GM12878 (cell line): ENCODE measurements at regions not wholly inside any gene's neighbourhood (a gene's known extent, or its start where the extent isn't known, plus 50 kb on each side); places are given as distances from the start of the nearest gene placed in this dataset.

Experiments
- ATAC-seq: fragments of 200-7000 bp; cut with Tn5 transposase; 3 replicates; pipeline ENCODE4 v1.9.1; 2020; ENCODE audit warnings: mild to moderate bottlenecking, moderate library complexity
- BruUV-seq: library from RNA; stranded (reverse); fragments of 400-500 nt; replicated peaks from 2 replicates; lab custom pipeline; 2021; lab: Mats Ljungman, UMichigan
- CTCF ChIA-PET: fragments of 300-600 bp; sonication (Branson Sonifier 250); formaldehyde crosslinking; extraction: SDS; loops from one replicate; lab custom pipeline; 2021; ENCODE audit warnings: inconsistent platforms; lab: Yijun Ruan, JAX
- POLR2A ChIA-PET: fragments of 350-600 bp; formaldehyde crosslinking; extraction: SDS; loops from one replicate; lab custom pipeline; 2021; ENCODE audit warnings: inconsistent platforms; lab: Charles Lee
- RAD21 ChIA-PET: fragments of 300-600 bp; sonication (Branson Sonifier 250); formaldehyde crosslinking; loops from one replicate; lab custom pipeline; 2023; ENCODE audit warnings: antibody characterized with exemption; ENCODE audit not compliant: unreplicated experiment; lab: Charles Lee
- SMC1A ChIA-PET: fragments of 300-600 bp; sonication (Branson Sonifier 250); formaldehyde crosslinking; loops from one replicate; lab custom pipeline; 2023; ENCODE audit not compliant: unreplicated experiment, uncharacterized antibody; lab: Charles Lee
- DNase-seq: peaks from one replicate; pipeline ENCODE4 v3.0.0-alpha.2; 2011; ENCODE audit warnings: low read depth, low spot score
- FAIRE-seq: peaks from 3 replicates; lab custom pipeline; 2011; peaks lifted over from hg19 to GRCh38; lab: Jason Lieb, UNC
- H2AFZ ChIP-seq: 2 replicates; pipeline ENCODE4 v1.6.0; 2011; ENCODE audit warnings: low read depth, low read length, control low read depth; ENCODE audit not compliant: control insufficient read depth
- H3K27ac ChIP-seq: 2 replicates; pipeline ENCODE4 v1.5.1; 2011; ENCODE audit warnings: control low read depth; ENCODE audit not compliant: control insufficient read depth, insufficient read depth
- H3K27me3 ChIP-seq, 2 experiments: replicated peaks in 1 of 2; 2 replicates each; pipeline versions ENCODE4 v1.6.0 to v1.6.1; 2011; ENCODE audit warnings: low read length in 1 of 2; ENCODE audit not compliant: control insufficient read depth in 2 of 2, insufficient read depth in 2 of 2
- H3K36me3 ChIP-seq, 2 experiments: 2 replicates each; pipeline ENCODE4 v1.5.1; 2011; ENCODE audit warnings: low read length in 1 of 2; ENCODE audit not compliant: control insufficient read depth in 2 of 2, insufficient read depth in 2 of 2
- H3K4me1 ChIP-seq: 2 replicates; pipeline ENCODE4 v1.6.1; 2011; ENCODE audit warnings: mild to moderate bottlenecking, low read length, moderate library complexity, mixed read lengths; ENCODE audit not compliant: control insufficient read depth, insufficient read depth
- H3K4me2 ChIP-seq: 2 replicates; pipeline ENCODE4 v1.6.0; 2011; ENCODE audit warnings: control low read depth; ENCODE audit not compliant: control insufficient read depth, insufficient read depth
- H3K4me3 ChIP-seq: fragments of 200-600 bp; sonication (generic); 2 replicates; pipeline ENCODE4 v1.5.1; 2016
- H3K79me2 ChIP-seq: 2 replicates; pipeline ENCODE4 v1.6.0; 2011; ENCODE audit warnings: low read length; ENCODE audit not compliant: control insufficient read depth, insufficient read depth
- H3K9ac ChIP-seq: 2 replicates; pipeline ENCODE4 v1.8.0; 2011; ENCODE audit warnings: low read length, control low read depth, mixed read lengths; ENCODE audit not compliant: control insufficient read depth, insufficient read depth
- H3K9me3 ChIP-seq: replicated peaks from 3 replicates; pipeline ENCODE4 v1.5.1; 2011; ENCODE audit warnings: mild to moderate bottlenecking, low read length; ENCODE audit not compliant: control insufficient read depth, insufficient read depth
- H4K20me1 ChIP-seq: 2 replicates; pipeline ENCODE4 v1.6.0; 2011; ENCODE audit not compliant: control insufficient read depth, insufficient read depth
- CBX5 ChIP-seq: sonication (generic); IDR thresholded peaks from 2 replicates; pipeline ENCODE4 v1.6.1; 2016; ENCODE audit warnings: low read depth, moderate library complexity, mild to moderate bottlenecking, inconsistent platforms
- GATAD2B ChIP-seq: fragments of 450-650 bp; conservative IDR thresholded peaks from 2 replicates; pipeline ENCODE4 v1.6.1; 2017; ENCODE audit warnings: low read depth, mild to moderate bottlenecking, moderate library complexity
- HDAC2 ChIP-seq: fragments of 200-600 bp; sonication (generic); IDR thresholded peaks from 2 replicates; pipeline ENCODE4 v1.6.1; 2017
- MYC ChIP-seq: IDR thresholded peaks from 2 replicates; pipeline ENCODE4 v1.6.1; 2011; ENCODE audit warnings: mild to moderate bottlenecking, low read length, moderate library complexity, inconsistent platforms; ENCODE audit not compliant: insufficient read depth, insufficient replicate concordance, insufficient read length, severe bottlenecking
- NBN ChIP-seq: fragments of 450-650 bp; IDR thresholded peaks from 2 replicates; pipeline ENCODE4 v1.6.1; 2016
- RAD21 ChIP-seq: IDR thresholded peaks from 2 replicates; pipeline ENCODE4 v1.6.1; 2011; ENCODE audit warnings: mild to moderate bottlenecking, low read depth, low read length, moderate library complexity; ENCODE audit not compliant: insufficient read depth
- RAD51 ChIP-seq: fragments of 450-650 bp; IDR thresholded peaks from 2 replicates; pipeline ENCODE4 v1.6.1; 2016; ENCODE audit warnings: moderate library complexity, mild to moderate bottlenecking, inconsistent platforms
- RELA ChIP-seq: fragments of 450-650 bp; IDR thresholded peaks from 2 replicates; pipeline ENCODE4 v1.8.0; 2014; ENCODE audit warnings: borderline replicate concordance; ENCODE audit not compliant: partially characterized antibody
- RUNX3 ChIP-seq: IDR thresholded peaks from 2 replicates; pipeline ENCODE4 v1.6.1; 2012; ENCODE audit warnings: low read length, inconsistent platforms
- SRF ChIP-seq, 2 experiments: IDR thresholded peaks; 2 replicates each; pipeline ENCODE4 v1.6.1; 2011; ENCODE audit warnings: low read depth in 2 of 2, low read length in 2 of 2, mild to moderate bottlenecking in 1 of 2, moderate library complexity in 1 of 2
- WGBS: methylation state at CpG from one replicate; pipeline ENCODE4 v1.1.6; 2016; ENCODE audit warnings: low lambda C conversion rate; ENCODE audit not compliant: insufficient replicate concordance, insufficient coverage; ENCODE audit errors: missing lambda C conversion rate; 5-methylcytosine and 5-hydroxymethylcytosine counted together
- in situ Hi-C: fragments of 300-500 bp; cut with MboI; formaldehyde crosslinking; loops from 9 replicates; pipeline ENCODE4 v1.14.3; 2018; ENCODE audit warnings: mixed read lengths
- intact Hi-C: fragments of 100-400 bp; cut with micrococcal nuclease; formaldehyde crosslinking; loops from one replicate; pipeline ENCODE4 v1.14.2; 2022; ENCODE audit not compliant: unreplicated experiment
- TF ChIP-seq, protein P1 (sequence below): fragments of 450-650 bp; IDR thresholded peaks from 2 replicates; pipeline ENCODE4 v1.6.1; 2014; ENCODE audit warnings: mild to moderate bottlenecking
- TF ChIP-seq, protein P2 (sequence below): fragments of 450-650 bp; IDR thresholded peaks from 2 replicates; pipeline ENCODE4 v1.6.1; 2017; ENCODE audit warnings: borderline replicate concordance

DNA sequence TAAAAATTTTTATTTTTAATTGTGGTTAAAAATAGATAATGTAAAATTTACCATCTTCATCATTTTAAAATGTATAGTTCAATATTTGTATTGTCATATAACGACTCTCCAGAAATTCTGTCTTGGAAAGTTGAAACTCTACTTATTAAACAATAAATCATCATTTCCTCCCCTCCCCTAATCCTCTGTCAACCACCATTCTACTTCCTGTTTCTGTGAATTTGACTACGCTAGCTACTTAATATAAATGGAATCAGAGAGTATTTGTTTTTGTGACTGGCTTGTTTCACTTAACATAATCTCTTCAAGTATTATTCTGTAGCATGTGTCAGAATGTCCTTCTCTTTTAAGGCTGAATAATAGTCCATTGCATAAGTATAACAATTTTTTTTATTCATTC lies 729.0 kb upstream of the AADAT start:
- WGBS, result 0% methylated on average over 2 of the region's 2 CpGs
- RAD21 ChIA-PET, result no interaction called here
- no TSS peak for BruUV-seq

More for the DNA sequence above, 729.0 kb upstream of the AADAT start:
- Histone ChIP-seq H3K79me2 (no peaks in the 10 kb centered on the region), H3K36me3 (no peaks in the 10 kb centered on the region), H3K27me3 (no peaks in the 10 kb centered on the region), H3K9me3 (no peaks in the 10 kb centered on the region; the same call in 2 of the 3 replicates), H3K4me2 (no peak overlapping the region), H3K9ac (no peak overlapping the region), H2AFZ (no peak overlapping the region), H3K27ac (no peak overlapping the region), H3K4me3 (no peak overlapping the region), H4K20me1 (no peaks in the 10 kb centered on the region)
- ChIA-PET POLR2A (no interaction called here), CTCF (interaction anchor here (1.3 kb wide), 1 partner anchor 35 kb away, joined by 4 read pairs; no protein-coding TSS in a partner anchor), SMC1A (interaction anchor here (0.6 kb wide), 1 partner anchor 618 kb away, joined by 3 read pairs; no protein-coding TSS in a partner anchor)
- intact Hi-C loops (no loop called here), in situ Hi-C loops (no loop called here)
- DNase-seq (no peak), ATAC-seq (no peak), FAIRE-seq (no peak)
- TF ChIP-seq NBN (no peak), MYC (no peak), CBX5 (no peak), RAD21 (no peak), RELA (no peak), HDAC2 (no peak), RAD51 (no peak), RUNX3 (no peak), SRF (IDR thresholded peaks at IDR 0.05; ENCODE audit: low read depth in 2 of 2, low read length in 2 of 2) (no peak), GATAD2B (no peak)
- TF ChIP-seq, protein P1, sequence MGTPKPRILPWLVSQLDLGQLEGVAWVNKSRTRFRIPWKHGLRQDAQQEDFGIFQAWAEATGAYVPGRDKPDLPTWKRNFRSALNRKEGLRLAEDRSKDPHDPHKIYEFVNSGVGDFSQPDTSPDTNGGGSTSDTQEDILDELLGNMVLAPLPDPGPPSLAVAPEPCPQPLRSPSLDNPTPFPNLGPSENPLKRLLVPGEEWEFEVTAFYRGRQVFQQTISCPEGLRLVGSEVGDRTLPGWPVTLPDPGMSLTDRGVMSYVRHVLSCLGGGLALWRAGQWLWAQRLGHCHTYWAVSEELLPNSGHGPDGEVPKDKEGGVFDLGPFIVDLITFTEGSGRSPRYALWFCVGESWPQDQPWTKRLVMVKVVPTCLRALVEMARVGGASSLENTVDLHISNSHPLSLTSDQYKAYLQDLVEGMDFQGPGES, result no peak
- TF ChIP-seq, protein P2, sequence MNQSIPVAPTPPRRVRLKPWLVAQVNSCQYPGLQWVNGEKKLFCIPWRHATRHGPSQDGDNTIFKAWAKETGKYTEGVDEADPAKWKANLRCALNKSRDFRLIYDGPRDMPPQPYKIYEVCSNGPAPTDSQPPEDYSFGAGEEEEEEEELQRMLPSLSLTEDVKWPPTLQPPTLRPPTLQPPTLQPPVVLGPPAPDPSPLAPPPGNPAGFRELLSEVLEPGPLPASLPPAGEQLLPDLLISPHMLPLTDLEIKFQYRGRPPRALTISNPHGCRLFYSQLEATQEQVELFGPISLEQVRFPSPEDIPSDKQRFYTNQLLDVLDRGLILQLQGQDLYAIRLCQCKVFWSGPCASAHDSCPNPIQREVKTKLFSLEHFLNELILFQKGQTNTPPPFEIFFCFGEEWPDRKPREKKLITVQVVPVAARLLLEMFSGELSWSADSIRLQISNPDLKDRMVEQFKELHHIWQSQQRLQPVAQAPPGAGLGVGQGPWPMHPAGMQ, result no peak
- TF ChIP-seq, all 136 proteins: peak for 0
- H3K4me1 ChIP-seq, result no peaks in the 10 kb centered on the region
